ENCODE measurements at regions not wholly inside any gene's neighbourhood (a gene's known extent, or its start where the extent isn't known, plus 50 kb on each side); places are given as distances from the start of the nearest gene placed in this dataset.

DNA sequence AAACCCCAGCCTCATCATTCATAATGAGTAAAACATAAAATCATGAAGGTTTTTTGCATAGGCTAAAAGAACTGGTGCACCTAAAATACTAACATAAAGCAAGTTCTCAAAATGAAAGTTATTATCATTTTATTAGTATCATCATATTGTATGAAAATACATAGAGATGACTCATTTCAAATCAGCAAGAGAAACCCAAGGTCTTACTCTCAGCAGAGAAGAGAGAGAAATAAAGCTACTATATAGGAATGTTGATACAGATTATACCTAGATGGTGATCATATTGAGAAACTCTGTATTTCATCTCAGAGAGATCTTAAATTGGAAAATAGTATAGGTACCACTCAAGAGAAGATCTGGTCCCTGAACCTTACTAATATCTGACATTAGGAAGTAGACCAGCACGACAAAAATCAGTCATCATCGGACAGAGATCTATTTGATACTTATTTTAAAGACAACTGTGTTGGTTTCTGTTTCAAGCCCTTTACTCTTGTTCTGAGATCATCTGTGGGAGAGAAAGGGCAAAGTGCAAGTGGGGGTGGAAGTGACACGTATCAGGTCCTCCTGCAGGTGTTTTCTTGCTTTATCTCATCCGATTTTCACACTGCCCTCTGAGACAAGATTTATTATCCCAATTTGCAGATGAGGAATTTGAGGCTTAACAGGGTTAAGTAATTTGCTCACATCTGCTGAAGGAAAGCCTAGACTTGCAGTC, 532.3 kb downstream of the MAFB start:
- TF ChIP-seq EZH2 (IDR thresholded peaks at IDR 0.05; ENCODE audit: borderline replicate concordance, low read length), result no peak
- TF ChIP-seq, protein P1, sequence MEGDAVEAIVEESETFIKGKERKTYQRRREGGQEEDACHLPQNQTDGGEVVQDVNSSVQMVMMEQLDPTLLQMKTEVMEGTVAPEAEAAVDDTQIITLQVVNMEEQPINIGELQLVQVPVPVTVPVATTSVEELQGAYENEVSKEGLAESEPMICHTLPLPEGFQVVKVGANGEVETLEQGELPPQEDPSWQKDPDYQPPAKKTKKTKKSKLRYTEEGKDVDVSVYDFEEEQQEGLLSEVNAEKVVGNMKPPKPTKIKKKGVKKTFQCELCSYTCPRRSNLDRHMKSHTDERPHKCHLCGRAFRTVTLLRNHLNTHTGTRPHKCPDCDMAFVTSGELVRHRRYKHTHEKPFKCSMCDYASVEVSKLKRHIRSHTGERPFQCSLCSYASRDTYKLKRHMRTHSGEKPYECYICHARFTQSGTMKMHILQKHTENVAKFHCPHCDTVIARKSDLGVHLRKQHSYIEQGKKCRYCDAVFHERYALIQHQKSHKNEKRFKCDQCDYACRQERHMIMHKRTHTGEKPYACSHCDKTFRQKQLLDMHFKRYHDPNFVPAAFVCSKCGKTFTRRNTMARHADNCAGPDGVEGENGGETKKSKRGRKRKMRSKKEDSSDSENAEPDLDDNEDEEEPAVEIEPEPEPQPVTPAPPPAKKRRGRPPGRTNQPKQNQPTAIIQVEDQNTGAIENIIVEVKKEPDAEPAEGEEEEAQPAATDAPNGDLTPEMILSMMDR (conservative IDR thresholded peaks at IDR 0.05 in 1 of 2, IDR thresholded peaks at IDR 0.05 in 1 of 2; ENCODE audit: extremely low read depth in 1 of 2, insufficient read depth in 1 of 2, low read depth in 1 of 2, low read length in 2 of 2), result no peak
